Bronchial epithelial cell (primary cell): ENCODE measurements at regions not wholly inside any gene's neighbourhood (a gene's known extent, or its start where the extent isn't known, plus 50 kb on each side); places are given as distances from the start of the nearest gene placed in this dataset.

Experiments used
- DNase-seq: peaks from one replicate; pipeline ENCODE4 v3.0.0-alpha.2; 2010; ENCODE audit warnings: low read depth
- FAIRE-seq: peaks from 2 replicates; lab custom pipeline; 2011; peaks lifted over from hg19 to GRCh38; lab: Jason Lieb, UNC
- H3K27me3 ChIP-seq: 2 replicates; pipeline ENCODE4 v1.5.1; 2011; ENCODE audit warnings: low read length; ENCODE audit not compliant: control insufficient read depth, insufficient read depth
- H3K36me3 ChIP-seq: 2 replicates; pipeline ENCODE4 v1.5.1; 2011; ENCODE audit warnings: low read length; ENCODE audit not compliant: control insufficient read depth, insufficient read depth
- H3K4me3 ChIP-seq: 2 replicates; pipeline ENCODE4 v1.5.1; 2011; ENCODE audit warnings: mild to moderate bottlenecking, low read depth, low read length, control low read depth
- TF ChIP-seq, protein P1 (sequence below): IDR thresholded peaks from 2 replicates; pipeline ENCODE4 v1.5.1; 2011; ENCODE audit warnings: mild to moderate bottlenecking, moderate library complexity, low read length, control low read depth, inconsistent platforms; ENCODE audit not compliant: insufficient read depth, severe bottlenecking

DNA sequence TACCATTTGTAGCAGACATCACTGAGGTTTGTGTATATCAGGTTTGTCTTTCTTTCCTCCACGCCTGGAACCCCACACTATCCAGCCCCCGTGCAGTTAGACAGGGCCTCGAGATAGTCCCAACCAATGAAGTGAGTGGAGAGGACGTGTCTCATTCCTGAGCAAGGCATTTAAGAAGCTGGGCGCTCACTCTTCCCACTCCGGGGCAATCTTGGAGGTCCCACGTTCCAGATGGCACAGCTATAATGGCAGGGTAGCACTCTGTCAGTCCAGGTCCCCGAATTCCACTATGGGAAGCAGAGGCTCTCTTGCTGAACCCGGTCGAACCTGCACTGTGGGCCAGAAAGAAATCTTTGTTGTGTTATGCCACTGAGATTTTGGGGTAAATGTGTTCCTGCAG is 57.3 kb upstream of the CSF3R start:
- DNase-seq (no peak), FAIRE-seq (no peak)
- TF ChIP-seq, protein P1, sequence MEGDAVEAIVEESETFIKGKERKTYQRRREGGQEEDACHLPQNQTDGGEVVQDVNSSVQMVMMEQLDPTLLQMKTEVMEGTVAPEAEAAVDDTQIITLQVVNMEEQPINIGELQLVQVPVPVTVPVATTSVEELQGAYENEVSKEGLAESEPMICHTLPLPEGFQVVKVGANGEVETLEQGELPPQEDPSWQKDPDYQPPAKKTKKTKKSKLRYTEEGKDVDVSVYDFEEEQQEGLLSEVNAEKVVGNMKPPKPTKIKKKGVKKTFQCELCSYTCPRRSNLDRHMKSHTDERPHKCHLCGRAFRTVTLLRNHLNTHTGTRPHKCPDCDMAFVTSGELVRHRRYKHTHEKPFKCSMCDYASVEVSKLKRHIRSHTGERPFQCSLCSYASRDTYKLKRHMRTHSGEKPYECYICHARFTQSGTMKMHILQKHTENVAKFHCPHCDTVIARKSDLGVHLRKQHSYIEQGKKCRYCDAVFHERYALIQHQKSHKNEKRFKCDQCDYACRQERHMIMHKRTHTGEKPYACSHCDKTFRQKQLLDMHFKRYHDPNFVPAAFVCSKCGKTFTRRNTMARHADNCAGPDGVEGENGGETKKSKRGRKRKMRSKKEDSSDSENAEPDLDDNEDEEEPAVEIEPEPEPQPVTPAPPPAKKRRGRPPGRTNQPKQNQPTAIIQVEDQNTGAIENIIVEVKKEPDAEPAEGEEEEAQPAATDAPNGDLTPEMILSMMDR: no peak
- H3K27me3 ChIP-seq: peaks cover 1% of the 10 kb centered on the region
- H3K36me3 ChIP-seq: no peaks in the 10 kb centered on the region
- H3K4me3 ChIP-seq: no peak overlapping the region

DNA sequence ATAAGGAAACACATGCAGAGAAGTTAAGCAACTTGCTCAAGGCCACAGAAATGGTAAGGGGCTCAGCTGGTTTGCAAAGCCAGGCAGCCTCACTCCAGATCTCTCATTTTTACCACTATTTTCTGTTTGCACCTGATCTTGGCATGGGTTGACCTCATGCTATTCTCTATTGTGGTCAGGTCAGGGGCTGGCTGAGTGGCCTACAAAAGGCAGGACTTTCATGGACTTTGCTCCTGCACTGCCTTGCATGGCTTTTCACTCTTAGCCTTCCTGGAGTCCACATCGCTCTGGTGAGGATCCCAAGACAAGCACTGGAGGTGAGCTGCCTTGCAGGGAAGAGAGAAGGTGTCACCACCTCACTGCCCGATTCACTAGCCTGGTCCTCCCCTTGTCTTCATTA is 56.8 kb upstream of the CSF3R start:
- no peak overlapping the region for H3K4me3 ChIP-seq
- DNase-seq: no peak
- FAIRE-seq: no peak

DNA sequence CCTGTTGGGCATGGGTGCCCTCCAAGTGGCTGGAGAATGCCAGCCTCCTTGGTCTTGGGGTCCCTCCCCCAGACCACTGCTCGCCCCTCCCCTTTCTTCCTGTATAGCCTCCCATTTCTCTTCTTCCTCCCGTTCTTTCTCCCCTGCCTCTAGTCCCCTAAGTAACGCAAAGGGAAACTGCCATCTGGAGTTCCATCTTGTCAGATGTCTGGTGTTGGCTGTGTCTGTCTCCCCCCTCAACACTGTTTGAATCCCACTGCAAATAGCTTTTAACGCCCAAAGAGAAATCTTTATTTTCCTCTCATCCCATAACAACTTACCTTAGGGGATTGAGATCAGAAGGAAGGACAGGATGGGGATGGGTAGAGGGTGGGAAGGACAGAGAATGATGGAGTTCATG is 55.3 kb upstream of the CSF3R start:
- TF ChIP-seq, protein P1: no peak
- H3K36me3 ChIP-seq: no peaks in the 10 kb centered on the region
- FAIRE-seq: no peak
- H3K4me3 ChIP-seq: no peak overlapping the region
- H3K27me3 ChIP-seq: peaks cover 1% of the 10 kb centered on the region
- no peak for DNase-seq

More for the DNA sequence above, 56.8 kb upstream of the CSF3R start:
- TF ChIP-seq, protein P1: no peak
- Histone ChIP-seq H3K27me3 (peaks cover 1% of the 10 kb centered on the region), H3K36me3 (no peaks in the 10 kb centered on the region)

DNA sequence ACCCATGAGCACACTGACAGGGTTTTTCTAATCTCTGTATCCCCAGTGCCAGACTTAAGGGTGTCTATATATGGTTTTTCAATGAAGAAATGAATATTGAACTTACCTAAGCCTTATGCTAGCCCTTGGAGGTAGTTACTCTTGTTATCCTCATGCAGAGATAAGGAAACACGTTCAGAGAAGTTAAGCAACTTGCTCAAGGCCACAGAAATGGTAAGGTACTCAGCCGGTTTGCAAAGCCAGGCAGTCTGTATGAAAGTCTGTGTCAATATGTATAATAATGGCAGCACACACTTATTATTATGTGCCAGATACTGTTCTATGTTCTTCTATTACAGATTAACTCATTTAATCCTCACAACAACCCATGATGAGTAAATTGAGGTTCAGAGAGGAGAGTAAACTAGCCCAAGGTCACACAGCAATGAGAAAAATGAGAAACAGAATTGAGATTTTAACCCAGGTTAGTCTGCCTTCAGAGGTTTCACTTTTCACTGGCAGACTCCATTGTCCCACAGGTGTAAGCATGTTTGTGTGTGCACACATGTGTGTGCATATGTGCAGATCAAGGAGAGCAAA is 54.6 kb upstream of the CSF3R start:
- no peak for DNase-seq

DNA sequence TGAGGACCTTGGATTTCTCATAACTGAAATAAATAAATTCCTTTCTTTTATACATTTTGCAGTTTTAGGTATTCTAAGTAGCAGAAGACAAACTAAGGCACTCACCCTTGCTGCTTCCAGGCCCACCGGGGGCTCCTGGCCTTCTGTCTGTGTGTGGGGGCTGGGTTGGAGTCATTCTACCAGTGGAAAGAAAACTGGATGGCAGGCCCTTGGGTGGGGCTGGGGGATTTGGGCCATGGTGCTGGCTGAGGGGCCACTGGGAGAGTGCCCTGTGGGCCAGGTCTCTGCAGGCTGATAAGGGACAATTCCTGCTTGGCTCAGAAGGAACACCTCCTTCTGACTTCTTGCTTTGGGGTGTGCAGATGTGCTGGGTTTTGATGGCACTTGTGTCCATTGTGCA is 54.0 kb upstream of the CSF3R start:
- no peaks in the 10 kb centered on the region for H3K36me3 ChIP-seq
- TF ChIP-seq, protein P1: no peak
- H3K27me3 ChIP-seq: peaks cover 1% of the 10 kb centered on the region
- DNase-seq: no peak
- no peak overlapping the region for H3K4me3 ChIP-seq
- FAIRE-seq: no peak

More for the DNA sequence above, 54.6 kb upstream of the CSF3R start:
- H3K4me3 ChIP-seq: no peak overlapping the region
- TF ChIP-seq, protein P1: no peak
- H3K36me3 ChIP-seq: no peaks in the 10 kb centered on the region
- H3K27me3 ChIP-seq: peaks cover 1% of the 10 kb centered on the region
- FAIRE-seq: no peak
